ENCODE measurements at regions not wholly inside any gene's neighbourhood (a gene's known extent, or its start where the extent isn't known, plus 50 kb on each side); places are given as distances from the start of the nearest gene placed in this dataset.
"Not testable (repeated sequence)": the region's sequence is repeated elsewhere in the genome, so short reads cannot be mapped to it uniquely, and the experiment has no call there.

- no peak overlapping the region for H3K4me3 Mint-ChIP-seq
- no peak overlapping the region for H3K4me3 ChIP-seq (ENCODE audit: low read length)
- ATAC-seq (no peak), DNase-seq (no peak)
- intact Hi-C loops (cut with micrococcal nuclease), result no loop called here
- H3K27me3 ChIP-seq (ENCODE audit: control insufficient read depth, insufficient read depth, low read length), result no peaks in the 10 kb centered on the region
- H3K27ac ChIP-seq (ENCODE audit: low read length), result no peak overlapping the region
- no peaks in the 10 kb centered on the region for H3K4me1 Mint-ChIP-seq
- no peaks in the 10 kb centered on the region for H3K36me3 ChIP-seq (ENCODE audit: control insufficient read depth, insufficient read depth, low read length)
- no peaks in the 10 kb centered on the region for H3K36me3 Mint-ChIP-seq
- TF ChIP-seq CTCF (IDR thresholded peaks at IDR 0.05), result no peak
- no peaks in the 10 kb centered on the region for H3K9me3 ChIP-seq (ENCODE audit: control insufficient read depth, insufficient read depth, low read length)
- 56% methylated on average over 1 of the region's 1 CpG for WGBS (ENCODE audit: insufficient coverage)
- H3K27me3 Mint-ChIP-seq (ENCODE audit: low read depth in 2 of 2), result no peaks in the 10 kb centered on the region
- H3K9me3 Mint-ChIP-seq, result peaks cover 9 to 12% of the 10 kb centered on the region in 2 donors
- H3K27ac Mint-ChIP-seq, result no peak overlapping the region
- no peaks in the 10 kb centered on the region for H3K4me1 ChIP-seq (ENCODE audit: control insufficient read depth, insufficient read depth, low read length)
These were observed 232.7 kb upstream of the KIAA1217 start for GRCh38 chr10:23976275-23976674.

GRCh38 chr10:23978317-23978716 lies 230.6 kb upstream of the KIAA1217 start:
- no peaks in the 10 kb centered on the region for H3K36me3 Mint-ChIP-seq
- DNase-seq (no peak), ATAC-seq (no peak)
- H3K4me3 Mint-ChIP-seq, result no peak overlapping the region
- H3K27ac Mint-ChIP-seq, result no peak overlapping the region
- H3K27me3 Mint-ChIP-seq (ENCODE audit: low read depth in 2 of 2), result no peaks in the 10 kb centered on the region
- intact Hi-C loops (cut with micrococcal nuclease), result no loop called here
- TF ChIP-seq CTCF (IDR thresholded peaks at IDR 0.05), result no peak
- Histone ChIP-seq H3K27me3 (ENCODE audit: control insufficient read depth, insufficient read depth, low read length) (no peaks in the 10 kb centered on the region), H3K4me1 (ENCODE audit: control insufficient read depth, insufficient read depth, low read length) (no peaks in the 10 kb centered on the region), H3K27ac (ENCODE audit: low read length) (no peak overlapping the region), H3K9me3 (ENCODE audit: control insufficient read depth, insufficient read depth, low read length) (peaks cover 3% of the 10 kb centered on the region), H3K36me3 (ENCODE audit: control insufficient read depth, insufficient read depth, low read length) (no peaks in the 10 kb centered on the region), H3K4me3 (ENCODE audit: low read length) (no peak overlapping the region)
- 46% methylated on average over 1 of the region's 1 CpG for WGBS (ENCODE audit: insufficient coverage)
- H3K4me1 Mint-ChIP-seq, result no peaks in the 10 kb centered on the region
- peaks cover 8 to 14% of the 10 kb centered on the region in 2 donors for H3K9me3 Mint-ChIP-seq

- TF ChIP-seq CTCF (IDR thresholded peaks at IDR 0.05), result no peak
These were observed 228.8 kb upstream of the KIAA1217 start for GRCh38 chr10:23980094-23980493.

GRCh38 chr10:23981520-23982309 lies 227.2 kb upstream of the KIAA1217 start:
- WGBS (ENCODE audit: insufficient coverage), result 84% methylated on average over 3 of the region's 3 CpGs
- DNase-seq (no peak), ATAC-seq (no peak)
- no peak overlapping the region for H3K27ac Mint-ChIP-seq
- H3K4me3 Mint-ChIP-seq, result no peak overlapping the region
- no peak overlapping the region for H3K27ac ChIP-seq (ENCODE audit: low read length)
- H3K36me3 ChIP-seq (ENCODE audit: control insufficient read depth, insufficient read depth, low read length), result no peaks in the 10 kb centered on the region
- no peaks in the 10 kb centered on the region for H3K4me1 ChIP-seq (ENCODE audit: control insufficient read depth, insufficient read depth, low read length)
- no peaks in the 10 kb centered on the region for H3K4me1 Mint-ChIP-seq
- H3K4me3 ChIP-seq (ENCODE audit: low read length), result no peak overlapping the region
- no peaks in the 10 kb centered on the region for H3K27me3 Mint-ChIP-seq (ENCODE audit: low read depth in 2 of 2)
- peaks cover 10 to 14% of the 10 kb centered on the region in 2 donors for H3K9me3 Mint-ChIP-seq
- no peaks in the 10 kb centered on the region for H3K27me3 ChIP-seq (ENCODE audit: control insufficient read depth, insufficient read depth, low read length)
- no peaks in the 10 kb centered on the region for H3K36me3 Mint-ChIP-seq
- peaks cover 3% of the 10 kb centered on the region for H3K9me3 ChIP-seq (ENCODE audit: control insufficient read depth, insufficient read depth, low read length)
- intact Hi-C loops (cut with micrococcal nuclease), result no loop called here
- TF ChIP-seq CTCF (IDR thresholded peaks at IDR 0.05), result no peak

More at GRCh38 chr10:23980094-23980493, 228.8 kb upstream of the KIAA1217 start:
- ATAC-seq (no peak), DNase-seq (no peak)
- no peak overlapping the region for H3K4me3 Mint-ChIP-seq
- no peak overlapping the region for H3K4me3 ChIP-seq (ENCODE audit: low read length)
- no peaks in the 10 kb centered on the region for H3K27me3 Mint-ChIP-seq (ENCODE audit: low read depth in 2 of 2)
- peaks cover 7 to 14% of the 10 kb centered on the region in 2 donors for H3K9me3 Mint-ChIP-seq
- no peaks in the 10 kb centered on the region for H3K4me1 Mint-ChIP-seq
- no peaks in the 10 kb centered on the region for H3K27me3 ChIP-seq (ENCODE audit: control insufficient read depth, insufficient read depth, low read length)
- no peak overlapping the region for H3K27ac Mint-ChIP-seq
- no peaks in the 10 kb centered on the region for H3K36me3 ChIP-seq (ENCODE audit: control insufficient read depth, insufficient read depth, low read length)
- intact Hi-C loops (cut with micrococcal nuclease), result no loop called here
- no peak overlapping the region for H3K27ac ChIP-seq (ENCODE audit: low read length)
- H3K36me3 Mint-ChIP-seq, result no peaks in the 10 kb centered on the region
- H3K4me1 ChIP-seq (ENCODE audit: control insufficient read depth, insufficient read depth, low read length), result no peaks in the 10 kb centered on the region
- WGBS (ENCODE audit: insufficient coverage), result 82% methylated on average over 3 of the region's 3 CpGs
- peaks cover 3% of the 10 kb centered on the region for H3K9me3 ChIP-seq (ENCODE audit: control insufficient read depth, insufficient read depth, low read length)

GRCh38 chr10:23984405-23984804 lies 224.5 kb upstream of the KIAA1217 start:
- ATAC-seq; H3K4me1 ChIP-seq (ENCODE audit: control insufficient read depth, insufficient read depth, low read length); H3K4me1 Mint-ChIP-seq; H3K27ac Mint-ChIP-seq; H3K4me3 ChIP-seq (ENCODE audit: low read length); H3K36me3 ChIP-seq (ENCODE audit: control insufficient read depth, insufficient read depth, low read length); H3K36me3 Mint-ChIP-seq; H3K27ac ChIP-seq (ENCODE audit: low read length); H3K4me3 Mint-ChIP-seq; H3K27me3 ChIP-seq (ENCODE audit: control insufficient read depth, insufficient read depth, low read length); H3K9me3 ChIP-seq (ENCODE audit: control insufficient read depth, insufficient read depth, low read length); intact Hi-C loops (cut with micrococcal nuclease); H3K27me3 Mint-ChIP-seq (ENCODE audit: low read depth in 2 of 2); DNase-seq: not testable (repeated sequence)
- no CpG with 5 or more reads among the region's 1 CpG for WGBS (ENCODE audit: insufficient coverage)
- peaks cover 10 to 14% of the 10 kb centered on the region in 2 donors for H3K9me3 Mint-ChIP-seq

Measured in natural killer cell (primary cell).